Adipocyte (in vitro differentiated cells): ENCODE measurements at regions not wholly inside any gene's neighbourhood (a gene's known extent, or its start where the extent isn't known, plus 50 kb on each side); places are given as distances from the start of the nearest gene placed in this dataset.

ENCODE experiments used
- DNase-seq: peaks from one replicate; pipeline ENCODE4 v3.0.0-alpha.2; 2015; ENCODE audit warnings: low read depth
- H3K27me3 ChIP-seq: replicated peaks from 2 replicates; pipeline ENCODE4 v1.7.0; 2013; ENCODE audit warnings: mild to moderate bottlenecking, low read length, moderate library complexity; ENCODE audit not compliant: control insufficient read depth, insufficient read depth
- H3K36me3 ChIP-seq: 2 replicates; pipeline ENCODE4 v1.7.0; 2013; ENCODE audit warnings: low read length, mild to moderate bottlenecking, moderate library complexity; ENCODE audit not compliant: control insufficient read depth, insufficient read depth, severe bottlenecking
- H3K4me1 ChIP-seq: 2 replicates; pipeline ENCODE4 v1.7.0; 2013; ENCODE audit warnings: mild to moderate bottlenecking, low read length, moderate library complexity; ENCODE audit not compliant: control insufficient read depth, insufficient read depth
- H3K4me3 ChIP-seq: 2 replicates; pipeline ENCODE4 v1.7.0; 2013; ENCODE audit warnings: mild to moderate bottlenecking, low read length, moderate library complexity
- H3K9ac ChIP-seq: 2 replicates; pipeline ENCODE4 v1.7.0; 2013; ENCODE audit warnings: mild to moderate bottlenecking, low read length, moderate library complexity
- H3K9me3 ChIP-seq: 2 replicates; pipeline ENCODE4 v1.7.0; 2013; ENCODE audit warnings: mild to moderate bottlenecking, low read length, moderate library complexity; ENCODE audit not compliant: control insufficient read depth

- no peaks in the 10 kb centered on the region for H3K9me3 ChIP-seq
- H3K36me3 ChIP-seq: no peaks in the 10 kb centered on the region
- H3K9ac ChIP-seq: no peak overlapping the region
- H3K27me3 ChIP-seq: no peaks in the 10 kb centered on the region
- no peaks in the 10 kb centered on the region for H3K4me1 ChIP-seq
- no peak overlapping the region for H3K4me3 ChIP-seq
- no peak for DNase-seq
Measured at GRCh38 chr4:181488926-181489325, 754.3 kb upstream of the TENM3 start.

GRCh38 chr4:181498148-181498547, 745.1 kb upstream of the TENM3 start:
- H3K4me1 ChIP-seq: no peaks in the 10 kb centered on the region
- DNase-seq: no peak
- no peaks in the 10 kb centered on the region for H3K36me3 ChIP-seq

GRCh38 chr4:181502611-181503010, 740.6 kb upstream of the TENM3 start:
- Histone ChIP-seq H3K4me1 (no peaks in the 10 kb centered on the region), H3K4me3 (no peak overlapping the region), H3K36me3 (no peaks in the 10 kb centered on the region), H3K9me3 (no peaks in the 10 kb centered on the region), H3K27me3 (peaks cover 5% of the 10 kb centered on the region), H3K9ac (no peak overlapping the region)
- no peak for DNase-seq

More at GRCh38 chr4:181498148-181498547, 745.1 kb upstream of the TENM3 start:
- Histone ChIP-seq H3K9me3 (no peaks in the 10 kb centered on the region), H3K4me3 (no peak overlapping the region), H3K9ac (no peak overlapping the region), H3K27me3 (no peaks in the 10 kb centered on the region)

- DNase-seq: no peak
- Histone ChIP-seq H3K4me1 (no peaks in the 10 kb centered on the region), H3K36me3 (no peaks in the 10 kb centered on the region), H3K9ac (no peak overlapping the region), H3K9me3 (no peaks in the 10 kb centered on the region), H3K4me3 (no peak overlapping the region), H3K27me3 (peaks cover 5% of the 10 kb centered on the region)
Measured at GRCh38 chr4:181503687-181504390, 739.4 kb upstream of the TENM3 start.

- Histone ChIP-seq H3K27me3 (peaks cover 5% of the 10 kb centered on the region), H3K9ac (no peak overlapping the region), H3K9me3 (no peaks in the 10 kb centered on the region), H3K4me1 (no peaks in the 10 kb centered on the region), H3K36me3 (no peaks in the 10 kb centered on the region), H3K4me3 (no peak overlapping the region)
- DNase-seq: no peak
Measured at GRCh38 chr4:181504924-181505323, 738.3 kb upstream of the TENM3 start.

- H3K9ac ChIP-seq: no peak overlapping the region
- peaks cover 5% of the 10 kb centered on the region for H3K27me3 ChIP-seq
- H3K36me3 ChIP-seq: no peaks in the 10 kb centered on the region
- no peak overlapping the region for H3K4me3 ChIP-seq
- H3K4me1 ChIP-seq: no peaks in the 10 kb centered on the region
- H3K9me3 ChIP-seq: no peaks in the 10 kb centered on the region
- DNase-seq: no peak
Measured at GRCh38 chr4:181507180-181507835, 735.9 kb upstream of the TENM3 start.

- Histone ChIP-seq H3K4me1 (no peaks in the 10 kb centered on the region), H3K27me3 (peaks cover 5% of the 10 kb centered on the region), H3K9me3 (no peaks in the 10 kb centered on the region), H3K9ac (no peak overlapping the region), H3K4me3 (no peak overlapping the region), H3K36me3 (no peaks in the 10 kb centered on the region)
- no peak for DNase-seq
Measured at GRCh38 chr4:181507938-181508337, 735.3 kb upstream of the TENM3 start.

GRCh38 chr4:181508601-181509000, 734.6 kb upstream of the TENM3 start:
- H3K9ac ChIP-seq: no peak overlapping the region
- H3K4me3 ChIP-seq: no peak overlapping the region
- no peaks in the 10 kb centered on the region for H3K36me3 ChIP-seq
- no peak for DNase-seq
- H3K9me3 ChIP-seq: no peaks in the 10 kb centered on the region
- H3K4me1 ChIP-seq: no peaks in the 10 kb centered on the region
- H3K27me3 ChIP-seq: peaks cover 3% of the 10 kb centered on the region

- Histone ChIP-seq H3K27me3 (no peaks in the 10 kb centered on the region), H3K9ac (no peak overlapping the region), H3K9me3 (no peaks in the 10 kb centered on the region), H3K4me1 (no peaks in the 10 kb centered on the region), H3K36me3 (no peaks in the 10 kb centered on the region), H3K4me3 (no peak overlapping the region)
- no peak for DNase-seq
Measured at GRCh38 chr4:181509073-181509472, 734.1 kb upstream of the TENM3 start.

- no peak overlapping the region for H3K4me3 ChIP-seq
- no peak for DNase-seq
Measured at GRCh38 chr4:181517491-181517890, 725.7 kb upstream of the TENM3 start.

GRCh38 chr4:181520790-181521189, 722.4 kb upstream of the TENM3 start:
- Histone ChIP-seq H3K9me3 (no peaks in the 10 kb centered on the region), H3K4me1 (peaks cover 6% of the 10 kb centered on the region), H3K4me3 (no peak overlapping the region), H3K9ac (no peak overlapping the region), H3K27me3 (no peaks in the 10 kb centered on the region), H3K36me3 (no peaks in the 10 kb centered on the region)
- DNase-seq: no peak

More at GRCh38 chr4:181517491-181517890, 725.7 kb upstream of the TENM3 start:
- no peak overlapping the region for H3K9ac ChIP-seq
- H3K9me3 ChIP-seq: no peaks in the 10 kb centered on the region
- no peaks in the 10 kb centered on the region for H3K27me3 ChIP-seq
- no peaks in the 10 kb centered on the region for H3K36me3 ChIP-seq
- peaks cover 6% of the 10 kb centered on the region for H3K4me1 ChIP-seq
